Brain pericyte (primary cell): ENCODE measurements at regions not wholly inside any gene's neighbourhood (a gene's known extent, or its start where the extent isn't known, plus 50 kb on each side); places are given as distances from the start of the nearest gene placed in this dataset.
"Not testable (repeated sequence)": the region's sequence is repeated elsewhere in the genome, so short reads cannot be mapped to it uniquely, and the experiment has no call there.

Experiments
- DNase-seq: peaks from one replicate; pipeline ENCODE4 v3.0.0-alpha.2; 2012; ENCODE audit warnings: low read depth, low spot score

DNA sequence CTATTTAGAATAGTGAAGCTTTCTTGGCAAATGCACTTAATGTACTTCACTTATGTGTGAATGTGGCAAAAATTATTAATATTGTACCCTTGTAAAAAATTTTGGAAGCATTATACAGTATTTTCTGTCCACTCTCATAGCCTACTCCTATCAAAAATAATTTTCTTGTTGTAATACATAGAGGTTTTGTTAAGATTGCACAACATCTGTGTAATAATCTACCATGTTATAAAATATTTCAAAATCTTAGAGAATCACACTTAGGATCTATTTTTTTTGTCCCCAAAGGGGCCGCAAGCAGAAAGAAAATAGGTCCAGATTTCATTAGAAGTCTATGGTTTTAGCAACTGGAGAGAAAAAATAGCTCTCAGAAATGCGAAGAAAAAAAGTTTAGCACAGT is 945.9 kb downstream of the CDH18 start:
- no peak for DNase-seq

DNA sequence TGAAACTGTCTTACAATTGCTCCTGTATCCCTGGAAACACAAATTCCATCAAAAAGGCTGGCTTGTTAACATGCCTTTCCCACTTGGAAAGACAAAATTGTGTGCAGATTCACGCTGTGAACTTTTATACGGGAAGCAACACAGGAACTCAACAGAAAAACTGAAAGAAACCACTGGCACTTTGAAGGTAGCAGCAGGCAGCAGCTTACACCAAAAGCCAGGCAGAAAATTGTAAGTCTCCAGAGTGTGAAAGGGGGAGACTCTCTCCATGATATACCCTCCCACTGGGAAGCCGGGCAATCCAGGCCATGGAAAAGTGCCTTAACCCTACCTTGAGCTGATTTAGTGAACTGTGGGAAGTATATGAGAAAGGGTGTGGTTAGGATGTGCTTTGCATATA is 943.7 kb downstream of the CDH18 start:
- DNase-seq: no peak

DNA sequence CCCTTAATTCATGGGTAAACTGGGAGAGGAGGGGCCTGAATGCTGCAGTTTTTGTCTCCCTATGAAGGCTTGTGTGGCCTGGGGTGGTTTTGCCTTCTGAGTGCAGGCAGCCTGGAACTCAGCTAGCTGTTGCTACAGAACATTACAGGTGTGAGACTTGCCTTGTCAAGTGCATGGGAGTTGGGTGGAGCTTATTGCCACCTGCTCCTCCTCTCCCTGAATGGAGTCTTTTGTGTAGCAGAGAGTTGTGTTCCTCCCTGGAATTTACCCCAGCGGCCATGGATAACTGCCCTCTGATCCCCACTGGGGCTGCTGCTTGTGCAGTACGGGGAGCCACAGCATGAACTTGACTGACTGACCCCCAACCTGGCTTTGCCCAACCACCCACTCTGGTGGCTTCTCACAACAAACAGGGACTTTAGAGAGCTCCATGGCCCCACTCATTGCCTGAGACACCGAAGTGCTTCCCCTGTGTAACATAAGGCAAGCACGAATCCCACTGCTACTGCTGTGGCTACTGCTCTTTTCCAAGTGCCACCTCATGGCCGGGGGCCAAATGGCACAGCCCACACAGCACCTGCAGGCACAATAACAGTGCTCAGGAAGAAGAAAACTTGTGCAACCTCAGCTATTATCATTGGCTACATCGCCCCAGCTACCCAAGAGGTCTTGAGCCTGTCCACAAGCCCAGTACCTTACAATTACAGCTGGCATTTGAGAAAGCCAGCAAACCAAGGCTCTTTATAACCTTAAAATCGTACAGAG is 942.9 kb downstream of the CDH18 start:
- no peak for DNase-seq

DNA sequence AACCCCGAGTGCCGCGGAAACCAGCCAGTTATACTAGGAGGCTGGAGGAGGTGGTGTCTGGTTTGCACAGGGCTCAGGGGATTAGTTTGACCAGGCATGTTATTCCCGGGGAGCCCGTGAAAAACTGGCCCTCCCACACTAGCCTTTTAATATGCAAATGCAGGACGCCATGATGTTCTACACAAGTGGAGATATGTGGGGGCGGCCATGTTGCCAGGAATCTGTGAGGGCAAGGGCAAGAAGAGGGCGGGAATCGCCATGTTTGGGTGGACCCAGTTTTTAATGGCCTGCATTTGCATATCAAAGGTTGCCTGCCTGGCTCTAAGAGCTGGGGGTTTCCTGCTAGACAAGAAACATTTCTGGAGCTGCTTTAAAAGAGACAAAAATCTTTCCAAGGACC is 940.7 kb downstream of the CDH18 start:
- DNase-seq: no peak

DNA sequence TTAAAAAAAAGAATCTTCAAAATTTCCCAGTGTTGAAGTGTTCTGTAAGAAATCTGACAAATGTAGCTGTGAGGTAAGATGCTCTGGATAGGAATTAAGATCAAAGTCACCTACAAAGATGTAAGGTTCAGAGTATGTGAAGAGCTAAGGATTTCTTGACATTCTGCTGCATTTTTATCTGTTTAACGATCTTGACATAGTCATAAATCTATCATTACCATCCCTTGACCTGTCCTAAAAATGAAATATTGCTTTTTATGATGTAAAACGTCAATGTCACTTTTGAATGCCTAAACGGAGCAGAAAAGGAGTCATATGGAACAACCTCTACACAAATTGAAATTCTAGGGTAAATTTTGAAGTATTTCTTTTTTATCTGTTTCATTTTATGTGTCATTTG is 939.3 kb downstream of the CDH18 start:
- DNase-seq: no peak

DNA sequence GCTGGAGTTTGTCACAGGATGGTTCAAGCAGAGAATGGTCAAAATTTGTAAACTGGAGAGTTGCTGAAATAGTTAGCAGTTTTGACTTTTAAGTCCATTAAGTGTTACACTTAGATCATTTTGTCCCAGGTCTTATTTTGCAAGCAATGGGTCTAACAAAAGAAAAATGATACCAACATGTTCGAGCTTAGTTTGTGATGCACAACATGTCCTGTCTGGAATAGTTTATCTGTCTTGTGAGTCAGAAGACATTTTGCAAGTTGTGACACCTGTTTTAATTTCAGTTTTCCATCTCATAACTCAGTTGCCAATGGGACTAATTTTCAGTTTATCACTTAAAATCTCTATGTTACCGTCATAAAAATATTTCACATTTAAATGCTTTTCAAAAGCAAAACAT is 929.8 kb downstream of the CDH18 start:
- no peak for DNase-seq

DNA sequence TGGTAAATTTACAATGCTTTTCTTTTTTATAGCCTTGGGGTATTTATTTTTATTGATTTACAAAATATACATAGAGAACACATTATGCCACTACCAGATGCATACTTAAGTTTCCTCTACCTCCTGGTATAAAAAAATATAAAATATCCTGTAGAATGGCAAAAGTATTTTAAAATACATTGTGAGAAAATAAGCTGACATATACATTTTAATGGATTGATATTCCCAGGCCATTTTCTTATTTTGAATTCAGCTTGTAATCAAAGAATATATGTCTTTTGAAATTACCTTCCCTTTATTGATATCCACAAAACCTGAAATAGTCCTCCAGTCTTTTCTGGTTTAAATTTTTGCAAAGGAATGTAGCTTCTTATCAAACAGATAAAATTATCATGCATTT is 923.9 kb downstream of the CDH18 start:
- no peak for DNase-seq

DNA sequence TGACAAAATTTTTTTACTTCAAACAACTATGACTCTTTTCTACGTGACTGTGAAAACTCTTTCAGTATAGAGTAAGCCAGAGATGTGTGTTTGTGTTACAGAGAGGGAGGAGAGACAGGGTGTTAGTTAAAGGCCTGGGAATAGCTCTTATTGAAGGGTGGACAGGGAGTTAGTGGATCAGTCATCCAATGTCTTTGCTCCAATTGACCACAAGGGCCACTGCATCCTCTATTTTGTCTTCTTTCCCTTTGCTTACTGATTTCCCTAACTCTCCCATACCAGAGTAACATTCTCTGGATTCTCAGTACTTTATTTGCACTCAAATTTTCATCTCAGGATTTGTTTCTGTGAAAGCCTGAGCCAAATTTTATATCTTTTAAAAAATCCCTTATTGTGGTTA is 920.3 kb downstream of the CDH18 start:
- DNase-seq: no peak

DNA sequence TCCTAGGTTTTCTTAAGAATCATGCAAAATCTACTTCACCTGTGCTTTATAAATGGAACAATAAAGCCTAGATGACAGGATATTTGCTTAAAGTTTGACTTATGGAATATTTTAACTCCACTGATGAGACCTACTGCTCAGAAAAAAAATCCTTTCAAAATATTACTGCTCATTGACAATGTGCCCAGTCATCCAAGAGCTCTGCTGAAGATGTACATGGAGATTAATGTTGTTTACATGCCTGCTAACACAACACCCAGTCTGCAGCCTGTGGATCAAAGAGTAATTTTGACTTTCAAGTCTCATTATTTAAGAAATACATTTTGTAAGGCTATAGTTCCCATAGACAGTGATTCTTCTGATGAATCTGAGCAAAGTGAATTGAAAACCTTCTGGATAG is 889.6 kb downstream of the CDH18 start:
- DNase-seq: no peak

DNA sequence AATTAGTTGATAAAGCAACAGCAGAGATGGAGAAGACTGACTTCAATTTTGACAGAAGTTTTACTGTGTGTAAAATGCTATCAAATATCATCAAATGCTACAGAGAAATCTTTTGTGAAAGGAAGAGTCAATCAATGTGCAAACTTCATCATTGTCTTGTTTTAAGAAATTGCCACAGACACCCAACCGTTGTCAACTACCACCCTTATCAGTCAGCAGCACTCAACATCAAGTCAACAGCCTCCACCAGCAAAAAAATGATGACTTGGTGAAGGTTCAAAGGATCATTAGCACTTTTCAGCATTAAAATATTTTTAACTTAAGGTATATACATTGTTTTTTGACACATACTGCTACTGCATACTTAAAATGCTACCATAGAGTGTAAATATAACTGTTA is 888.8 kb downstream of the CDH18 start:
- no peak for DNase-seq

DNA sequence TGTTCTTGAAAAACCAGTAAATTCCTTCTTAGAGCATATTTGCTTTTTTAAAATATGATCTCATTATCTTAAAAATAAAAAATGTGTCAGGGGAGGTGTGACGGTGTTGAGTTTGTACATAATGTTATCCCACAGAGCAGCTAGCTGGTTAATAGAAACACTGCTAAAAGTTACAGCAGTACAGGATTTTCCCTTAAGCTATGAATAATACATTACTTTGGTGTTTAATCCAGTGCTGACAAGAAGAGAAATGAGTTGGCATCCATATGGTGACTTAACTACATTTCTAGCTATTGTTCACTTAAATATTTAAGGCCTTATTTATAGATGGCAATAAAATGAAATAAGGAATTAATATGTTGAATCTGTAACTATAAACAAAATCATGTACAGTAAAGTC is 883.1 kb downstream of the CDH18 start:
- DNase-seq: no peak

DNA sequence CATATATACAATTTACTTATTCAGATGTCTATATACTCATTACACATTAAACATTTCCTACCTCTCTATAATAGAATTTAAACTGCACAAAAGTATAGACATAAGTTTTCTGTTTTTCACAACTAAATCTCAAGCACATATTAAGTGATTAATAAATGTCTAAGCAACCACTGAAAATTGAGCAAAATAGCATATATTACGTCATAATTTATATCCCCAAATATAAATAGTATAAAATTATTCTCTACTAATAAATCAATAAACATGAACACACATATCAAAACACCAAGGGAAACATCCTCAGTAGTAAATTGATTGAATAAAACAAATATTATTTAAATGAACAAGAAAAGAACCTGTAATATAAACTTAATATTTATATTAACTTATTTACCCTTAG is 865.1 kb downstream of the CDH18 start:
- DNase-seq: no peak

DNA sequence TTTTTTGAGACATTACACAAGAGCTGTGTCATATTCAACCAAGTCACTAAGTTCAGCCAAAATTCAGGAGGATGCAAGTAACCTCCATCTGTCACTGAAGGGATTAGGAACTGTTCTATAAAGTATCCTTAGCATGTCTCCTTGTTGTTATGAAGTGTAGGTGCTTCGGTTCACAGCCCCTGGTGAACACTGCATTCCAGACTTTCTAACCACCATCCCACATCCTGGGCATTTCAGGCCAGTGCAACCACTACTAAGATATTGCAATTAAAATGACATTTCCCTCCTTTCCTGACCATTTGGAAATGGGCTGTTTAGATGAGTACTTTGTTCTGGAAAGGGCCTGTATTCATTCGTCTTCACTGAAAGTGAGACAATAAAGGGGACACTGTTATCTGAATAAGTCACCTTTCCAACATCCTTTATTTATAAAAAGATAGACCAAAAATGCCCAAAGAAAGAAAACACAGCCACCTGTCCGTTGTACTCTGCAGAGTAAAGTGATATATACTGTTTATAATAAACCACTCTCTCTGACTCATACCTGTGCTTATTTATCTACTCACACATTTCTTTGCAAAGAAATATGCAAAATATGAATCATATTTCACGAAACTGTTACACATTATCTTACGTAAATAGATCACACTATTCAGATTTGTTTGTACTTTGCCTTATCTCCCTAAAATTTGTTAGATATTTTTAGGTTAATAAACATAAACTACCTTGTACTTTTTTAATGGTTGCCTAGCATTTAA is 861.9 kb downstream of the CDH18 start:
- no peak for DNase-seq

DNA sequence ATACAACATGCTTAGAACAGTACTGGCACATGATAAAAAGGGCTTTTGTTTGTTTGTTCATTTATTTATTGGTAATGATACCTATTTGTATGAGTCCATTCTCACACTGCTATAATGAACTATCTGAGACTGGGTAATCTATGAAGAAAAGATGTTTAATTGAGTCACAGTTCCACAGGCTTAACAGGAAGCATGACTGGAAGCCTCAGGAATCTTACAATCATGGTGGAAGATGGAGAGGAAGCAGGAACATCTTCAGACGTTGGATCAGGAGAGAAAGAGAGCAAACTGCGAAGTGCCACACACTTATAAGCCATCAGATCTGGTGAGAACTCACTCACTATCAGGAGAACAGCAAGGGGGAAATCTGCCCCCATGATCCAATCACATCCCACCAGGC is 847.7 kb downstream of the CDH18 start:
- DNase-seq: no peak

DNA sequence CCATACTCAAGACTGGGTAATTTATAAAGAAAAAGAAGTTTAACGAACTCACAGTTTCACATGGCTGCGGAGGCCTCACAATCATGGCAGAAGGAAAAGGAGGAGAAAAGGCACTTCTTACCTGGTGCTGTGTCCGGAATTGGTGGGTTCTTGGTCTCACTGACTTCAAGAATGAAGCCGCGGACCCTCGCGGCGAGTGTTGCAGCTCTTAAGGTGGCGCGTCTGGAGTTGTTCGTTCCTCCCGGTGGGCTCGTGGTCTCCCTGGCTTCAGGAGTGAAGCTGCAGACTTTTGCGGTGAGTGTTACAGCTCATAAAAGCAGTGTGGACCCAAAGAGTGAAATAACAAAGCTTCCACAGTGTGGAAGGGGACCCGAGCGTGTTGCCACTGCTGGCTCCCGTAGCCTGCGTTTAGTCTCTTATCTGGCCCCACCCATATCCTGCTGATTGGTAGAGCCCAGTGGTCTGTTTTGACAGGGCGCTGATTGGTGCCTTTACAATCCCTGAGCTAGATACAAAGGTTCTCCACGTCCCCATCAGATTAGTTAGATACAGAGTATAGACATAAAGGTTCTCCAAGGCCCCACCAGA is 846.0 kb downstream of the CDH18 start:
- not testable (repeated sequence) for DNase-seq

DNA sequence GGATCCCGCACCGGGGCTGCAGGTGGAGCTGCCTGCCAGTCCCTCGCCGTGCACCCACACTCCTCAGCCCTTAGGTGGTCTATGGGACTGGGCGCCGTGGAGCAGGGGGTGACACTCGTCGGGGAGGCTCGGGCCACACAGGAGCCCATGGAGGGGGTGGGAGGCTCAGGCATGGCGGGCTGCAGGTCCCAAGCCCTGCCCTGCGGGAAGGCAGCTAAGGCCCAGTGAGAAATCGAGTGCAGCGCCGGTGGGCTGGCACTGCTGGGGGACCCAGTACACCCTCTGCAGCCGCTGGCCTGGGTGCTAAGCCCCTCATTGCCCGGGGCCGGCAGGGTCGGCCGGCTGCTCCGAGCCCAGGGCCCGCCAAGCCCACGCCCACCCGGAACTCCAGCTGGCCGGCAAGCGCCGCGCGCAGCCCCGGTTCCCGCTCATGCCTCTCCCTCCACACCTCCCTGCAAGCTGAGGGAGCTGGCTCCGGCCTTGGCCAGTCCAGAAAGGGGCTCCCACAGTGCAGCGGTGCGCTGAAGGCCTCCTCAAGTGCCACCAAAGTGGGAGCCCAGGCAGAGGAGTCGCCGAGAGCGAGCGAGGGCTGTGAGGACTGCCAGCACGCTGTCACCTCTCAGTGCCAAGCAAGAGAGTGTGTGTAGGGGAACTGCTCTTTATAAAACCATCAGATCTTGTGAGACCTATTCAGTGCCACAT is 845.1 kb downstream of the CDH18 start:
- DNase-seq: not testable (repeated sequence)

DNA sequence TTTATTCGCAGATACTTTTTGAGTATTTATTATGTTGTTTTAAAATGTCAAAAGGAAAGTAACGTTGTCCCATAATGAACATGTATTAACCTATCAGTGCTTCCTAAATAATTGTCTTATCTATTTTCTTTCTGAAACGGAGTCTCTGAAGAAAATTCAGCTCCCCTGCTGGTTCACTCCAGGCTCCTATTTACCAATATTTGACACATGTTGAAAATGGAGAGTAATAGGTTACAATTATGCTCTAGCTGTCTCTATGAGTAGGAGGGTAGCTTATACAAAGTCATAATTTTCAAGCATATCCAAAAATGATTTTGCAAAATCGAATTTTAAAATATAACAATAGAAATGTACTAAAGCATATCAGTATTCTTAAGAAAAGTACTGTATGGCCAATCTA is 844.1 kb downstream of the CDH18 start:
- DNase-seq: no peak

DNA sequence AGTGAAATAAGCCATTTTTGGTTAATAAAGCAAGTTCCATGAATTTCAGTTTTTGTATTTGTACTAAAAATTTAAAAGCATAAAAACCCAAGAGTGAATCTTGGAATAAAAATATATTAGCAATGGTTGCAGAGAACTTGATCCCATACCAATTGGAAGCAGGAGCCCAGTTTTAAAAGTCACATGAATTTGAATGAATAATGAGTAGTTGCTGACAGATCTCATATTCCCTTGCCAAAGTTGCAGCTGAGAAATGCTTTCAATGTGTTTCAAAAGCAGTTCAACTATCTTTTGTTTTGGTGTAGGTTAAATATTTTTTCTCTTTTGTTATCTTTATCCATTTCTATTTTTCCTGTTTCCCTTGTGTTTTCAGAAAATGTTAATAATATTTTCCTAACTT is 818.6 kb downstream of the CDH18 start:
- no peak for DNase-seq

DNA sequence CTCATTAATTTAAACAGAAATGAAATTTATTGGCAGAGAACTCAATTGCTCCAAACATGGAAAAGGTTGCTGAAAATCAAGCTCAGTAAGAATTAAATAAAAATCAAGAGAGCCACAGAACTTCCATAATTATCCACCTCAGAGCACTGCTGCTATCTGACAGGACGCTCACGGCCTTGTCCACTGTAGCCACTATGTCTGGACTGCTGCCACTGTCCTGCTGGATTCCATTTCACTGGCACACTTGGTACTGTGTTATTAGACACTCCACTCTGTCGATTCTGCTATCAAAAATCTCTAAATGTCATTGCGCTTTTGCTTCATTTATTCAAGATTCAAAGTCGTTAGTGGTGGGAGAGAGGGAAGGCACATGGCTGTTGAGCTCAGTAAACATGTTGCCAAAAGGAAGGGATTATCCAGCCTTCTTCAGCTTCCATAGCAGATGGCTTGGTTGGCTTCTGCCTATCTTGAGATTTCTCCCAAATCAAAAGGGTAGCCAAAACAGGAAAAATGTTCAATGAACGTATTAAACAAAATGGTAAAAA is 815.0 kb downstream of the CDH18 start:
- DNase-seq: no peak

DNA sequence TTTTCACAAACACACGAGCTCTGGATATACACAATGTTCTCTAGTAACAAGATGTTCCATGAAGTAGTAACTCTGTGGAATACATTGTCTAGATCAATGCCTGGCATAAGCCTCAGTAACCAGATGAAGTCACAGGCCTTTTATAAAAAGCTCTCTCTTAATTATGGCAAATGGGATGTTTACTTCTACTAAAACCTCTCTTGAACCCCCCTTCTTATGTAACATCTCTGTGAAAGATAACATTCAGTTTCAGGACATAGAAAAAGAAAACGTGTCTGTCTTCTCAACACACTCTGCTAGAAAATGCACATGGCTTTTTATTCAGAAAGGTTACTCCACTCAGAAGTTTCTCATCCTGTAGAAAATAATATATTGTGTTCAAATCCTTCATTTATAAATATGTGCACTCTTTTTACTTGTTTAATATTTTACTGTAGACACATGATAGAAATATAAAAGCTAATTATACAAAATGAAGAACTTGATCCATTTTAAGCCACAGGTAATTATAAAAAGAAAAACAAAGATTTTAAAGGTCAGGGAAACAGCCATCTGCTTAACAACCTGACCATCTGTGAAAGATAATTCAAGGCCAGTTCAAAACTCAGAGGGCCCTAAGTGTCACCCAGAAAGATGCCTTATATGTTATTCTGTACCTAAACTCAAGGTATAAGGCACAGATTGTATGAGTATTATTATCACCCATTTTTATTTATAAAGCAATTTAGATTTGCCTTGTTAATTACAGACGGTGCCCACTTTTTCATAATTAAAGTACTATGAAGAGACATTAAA is 812.0 kb downstream of the CDH18 start:
- no peak for DNase-seq

DNA sequence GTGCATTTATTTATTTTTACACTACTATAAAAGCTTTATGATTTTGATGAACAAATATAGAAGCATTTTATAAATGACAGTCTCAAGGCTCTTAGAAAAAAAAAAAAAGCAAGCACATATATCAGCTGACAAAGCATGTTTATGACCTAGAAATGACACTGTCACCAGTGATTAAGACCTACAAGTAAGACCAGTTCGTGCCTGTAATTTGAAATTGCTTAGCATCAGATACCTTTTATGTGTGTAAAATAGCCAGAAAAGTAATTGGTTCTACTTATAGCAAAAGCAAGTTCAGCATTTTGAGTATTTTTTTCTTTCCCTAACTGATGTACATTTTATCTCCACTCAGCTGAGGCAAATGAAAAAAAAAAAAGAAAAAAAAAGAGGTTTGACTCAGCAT is 808.4 kb downstream of the CDH18 start:
- no peak for DNase-seq
